Esophagus squamous epithelium (tissue), 4 donors: ENCODE measurements at regions not wholly inside any gene's neighbourhood (a gene's known extent, or its start where the extent isn't known, plus 50 kb on each side); places are given as distances from the start of the nearest gene placed in this dataset.

Source experiments
- POLR2A ChIP-seq, 4 donors: fragments of 450-650 bp; IDR thresholded peaks; one replicate each; pipeline ENCODE4 v1.6.1; 2017; ENCODE audit warnings: antibody characterized with exemption in 4 of 4, mild to moderate bottlenecking in 4 of 4, moderate library complexity in 3 of 4
- TF ChIP-seq, protein P1 (sequence below), 6 experiments: fragments of 450-650 bp in 4 of 6; fragments of 200-600 bp in 2 of 6; sonication (generic) in 2 of 6; IDR thresholded peaks; one replicate each; pipeline ENCODE4 v1.5.1; 2016 to 2019; ENCODE audit warnings: antibody characterized with exemption in 6 of 6, mild to moderate bottlenecking in 4 of 6, moderate library complexity in 4 of 6

GRCh38 chr5:72562717-72563116 lies 55.5 kb upstream of the ZNF366 start:
- TF ChIP-seq, protein P1, sequence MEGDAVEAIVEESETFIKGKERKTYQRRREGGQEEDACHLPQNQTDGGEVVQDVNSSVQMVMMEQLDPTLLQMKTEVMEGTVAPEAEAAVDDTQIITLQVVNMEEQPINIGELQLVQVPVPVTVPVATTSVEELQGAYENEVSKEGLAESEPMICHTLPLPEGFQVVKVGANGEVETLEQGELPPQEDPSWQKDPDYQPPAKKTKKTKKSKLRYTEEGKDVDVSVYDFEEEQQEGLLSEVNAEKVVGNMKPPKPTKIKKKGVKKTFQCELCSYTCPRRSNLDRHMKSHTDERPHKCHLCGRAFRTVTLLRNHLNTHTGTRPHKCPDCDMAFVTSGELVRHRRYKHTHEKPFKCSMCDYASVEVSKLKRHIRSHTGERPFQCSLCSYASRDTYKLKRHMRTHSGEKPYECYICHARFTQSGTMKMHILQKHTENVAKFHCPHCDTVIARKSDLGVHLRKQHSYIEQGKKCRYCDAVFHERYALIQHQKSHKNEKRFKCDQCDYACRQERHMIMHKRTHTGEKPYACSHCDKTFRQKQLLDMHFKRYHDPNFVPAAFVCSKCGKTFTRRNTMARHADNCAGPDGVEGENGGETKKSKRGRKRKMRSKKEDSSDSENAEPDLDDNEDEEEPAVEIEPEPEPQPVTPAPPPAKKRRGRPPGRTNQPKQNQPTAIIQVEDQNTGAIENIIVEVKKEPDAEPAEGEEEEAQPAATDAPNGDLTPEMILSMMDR (IDR thresholded peaks at IDR 0.05) = no peak
- no peak for TF ChIP-seq POLR2A (IDR thresholded peaks at IDR 0.05)
